ENCODE measurements at regions not wholly inside any gene's neighbourhood (a gene's known extent, or its start where the extent isn't known, plus 50 kb on each side); places are given as distances from the start of the nearest gene placed in this dataset.

GRCh38 chr7:86499986-86500385 is 143.7 kb upstream of the GRM3 start (continued):
- TF ChIP-seq ZBTB33 (IDR thresholded peaks at IDR 0.05) (no peak), ATF3 (IDR thresholded peaks at IDR 0.05) (no peak), JUND (IDR thresholded peaks at IDR 0.05) (no peak)

- H3K27ac ChIP-seq (ENCODE audit: low read depth in 1 of 2, low read length in 2 of 2), result no peak overlapping the region
- TF ChIP-seq ATF3 (IDR thresholded peaks at IDR 0.05) (no peak), CTCF (IDR thresholded peaks at IDR 0.05; ENCODE audit: low read depth, low read length, missing input control) (no peak)
- no peak overlapping the region for H3K4me3 ChIP-seq (ENCODE audit: low read depth in 1 of 3, low read length in 3 of 3)
- no peak overlapping the region for H3K9ac ChIP-seq (ENCODE audit: low read depth in 1 of 2, low read length in 2 of 2)
- H3K36me3 ChIP-seq (ENCODE audit: control insufficient read depth in 4 of 4, insufficient read depth in 3 of 4, low read depth in 1 of 4, low read length in 3 of 4), result no peaks in the 10 kb centered on the region
- DNase-seq (ENCODE audit: low spot score), result no peak
- H3K9me3 ChIP-seq (ENCODE audit: control insufficient read depth in 4 of 4, low read length in 3 of 4), result no peaks in the 10 kb centered on the region
- WGBS, result 82% methylated on average over 3 of the region's 3 CpGs
- no peaks in the 10 kb centered on the region for H3K27me3 ChIP-seq (ENCODE audit: control insufficient read depth in 4 of 4, insufficient read depth in 4 of 4, low read length in 3 of 4)
- no peaks in the 10 kb centered on the region for H3K4me1 ChIP-seq (ENCODE audit: control insufficient read depth in 4 of 4, insufficient read depth in 4 of 4, low read length in 3 of 4)
Observed at GRCh38 chr7:86485827-86486226, 157.9 kb upstream of the GRM3 start.

GRCh38 chr7:86479144-86479543 is 164.6 kb upstream of the GRM3 start:
- DNase-seq (ENCODE audit: low spot score), result no peak
- H3K4me1 ChIP-seq (ENCODE audit: control insufficient read depth in 4 of 4, insufficient read depth in 4 of 4, low read length in 3 of 4), result no peaks in the 10 kb centered on the region
- peaks cover 0 to 4% (median 0%) of the 10 kb centered on the region in 4 donors for H3K27me3 ChIP-seq (ENCODE audit: control insufficient read depth in 4 of 4, insufficient read depth in 4 of 4, low read length in 3 of 4)
- H3K9me3 ChIP-seq (ENCODE audit: control insufficient read depth in 4 of 4, low read length in 3 of 4), result no peaks in the 10 kb centered on the region
- TF ChIP-seq MAX (IDR thresholded peaks at IDR 0.05), result no peak
- no peak overlapping the region for H3K9ac ChIP-seq (ENCODE audit: low read depth in 1 of 2, low read length in 2 of 2)
- H3K27ac ChIP-seq (ENCODE audit: low read depth in 1 of 2, low read length in 2 of 2), result no peak overlapping the region
- no peaks in the 10 kb centered on the region for H3K36me3 ChIP-seq (ENCODE audit: control insufficient read depth in 4 of 4, insufficient read depth in 3 of 4, low read depth in 1 of 4, low read length in 3 of 4)
- H3K4me3 ChIP-seq (ENCODE audit: low read depth in 1 of 3, low read length in 3 of 3), result no peak overlapping the region
- WGBS, result 76% methylated on average over 2 of the region's 2 CpGs

- Histone ChIP-seq H3K4me3 (ENCODE audit: low read depth in 1 of 3, low read length in 3 of 3) (no peak overlapping the region), H3K27ac (ENCODE audit: low read depth in 1 of 2, low read length in 2 of 2) (no peak overlapping the region), H3K9me3 (ENCODE audit: control insufficient read depth in 4 of 4, low read length in 3 of 4) (no peaks in the 10 kb centered on the region), H3K27me3 (ENCODE audit: control insufficient read depth in 4 of 4, insufficient read depth in 4 of 4, low read length in 3 of 4) (peaks cover 0 to 4% (median 0%) of the 10 kb centered on the region in 4 donors), H3K4me1 (ENCODE audit: control insufficient read depth in 4 of 4, insufficient read depth in 4 of 4, low read length in 3 of 4) (no peaks in the 10 kb centered on the region), H3K36me3 (ENCODE audit: control insufficient read depth in 4 of 4, insufficient read depth in 3 of 4, low read depth in 1 of 4, low read length in 3 of 4) (no peaks in the 10 kb centered on the region), H3K9ac (ENCODE audit: low read depth in 1 of 2, low read length in 2 of 2) (no peak overlapping the region)
- no peak for DNase-seq (ENCODE audit: low spot score)
- 59% methylated on average over 2 of the region's 2 CpGs for WGBS
- no peak for TF ChIP-seq REST (IDR thresholded peaks at IDR 0.05)
- no peak for TF ChIP-seq TAF1 (conservative IDR thresholded peaks at IDR 0.05)
- no peak for TF ChIP-seq CTCF (IDR thresholded peaks at IDR 0.05; ENCODE audit: low read depth, low read length, missing input control)
- TF ChIP-seq HNF4A (conservative IDR thresholded peaks at IDR 0.05), result no peak
- no peak for TF ChIP-seq ZBTB33 (IDR thresholded peaks at IDR 0.05)
- TF ChIP-seq FOXA2 (IDR thresholded peaks at IDR 0.05), result no peak
- TF ChIP-seq GABPA (IDR thresholded peaks at IDR 0.05 in 1 of 2, conservative IDR thresholded peaks at IDR 0.05 in 1 of 2), result no peak
Observed at GRCh38 chr7:86477343-86477935, 166.3 kb upstream of the GRM3 start.

All from liver (tissue), 8 donors.